Mesenchymal stem cell (in vitro differentiated cells and primary cell): ENCODE measurements at regions not wholly inside any gene's neighbourhood (a gene's known extent, or its start where the extent isn't known, plus 50 kb on each side); places are given as distances from the start of the nearest gene placed in this dataset.

Source experiments
- DNase-seq: peaks from one replicate; pipeline ENCODE4 v3.0.0-alpha.2; 2013
- H2AFZ ChIP-seq: one replicate; pipeline ENCODE4 v1.6.1; 2013; ENCODE audit warnings: low read depth, mild to moderate bottlenecking, control low read depth, inconsistent platforms, low read length, moderate library complexity
- H2AK5ac ChIP-seq: 2 replicates; pipeline ENCODE4 v1.6.1; 2013; ENCODE audit warnings: low read length, moderate library complexity, mild to moderate bottlenecking, inconsistent platforms; ENCODE audit not compliant: severe bottlenecking
- H2BK120ac ChIP-seq: one replicate; pipeline ENCODE4 v1.6.1; 2013; ENCODE audit warnings: low read depth, mild to moderate bottlenecking, inconsistent platforms, low read length, moderate library complexity
- H2BK12ac ChIP-seq, 2 experiments: one replicate each; pipeline ENCODE4 v1.6.1; 2013; ENCODE audit warnings: inconsistent platforms in 2 of 2, low read length in 2 of 2, mild to moderate bottlenecking in 2 of 2, moderate library complexity in 2 of 2, control low read depth in 1 of 2
- H2BK15ac ChIP-seq: one replicate; pipeline ENCODE4 v1.6.1; 2013; ENCODE audit warnings: mild to moderate bottlenecking, low read depth, inconsistent platforms; ENCODE audit not compliant: poor library complexity, severe bottlenecking
- H2BK5ac ChIP-seq: 2 replicates; pipeline ENCODE4 v1.6.1; 2013; ENCODE audit warnings: low read depth, mild to moderate bottlenecking, low read length, control low read depth, inconsistent platforms; ENCODE audit not compliant: poor library complexity, severe bottlenecking
- H3K14ac ChIP-seq, 2 experiments: one replicate each; pipeline ENCODE4 v1.6.1; 2013; ENCODE audit warnings: inconsistent platforms in 2 of 2, low read length in 2 of 2, control low read depth in 1 of 2, mild to moderate bottlenecking in 1 of 2, moderate library complexity in 1 of 2
- H3K18ac ChIP-seq, 2 experiments: one replicate each; pipeline ENCODE4 v1.6.1; 2013; ENCODE audit warnings: inconsistent platforms in 2 of 2, low read length in 2 of 2, control low read depth in 1 of 2, low read depth in 1 of 2, mild to moderate bottlenecking in 1 of 2
- H3K23ac ChIP-seq, 2 experiments: one replicate each; pipeline ENCODE4 v1.6.1; 2013; ENCODE audit warnings: inconsistent platforms in 2 of 2, low read length in 2 of 2, mild to moderate bottlenecking in 2 of 2, moderate library complexity in 2 of 2, control low read depth in 1 of 2
- H3K27ac ChIP-seq: 2 replicates; pipeline ENCODE4 v1.5.1; 2013; ENCODE audit warnings: mild to moderate bottlenecking, moderate library complexity, low read length, control low read depth, inconsistent platforms; ENCODE audit not compliant: poor library complexity, severe bottlenecking
- H3K27me3 ChIP-seq, 2 experiments: 2 replicates each; pipeline versions ENCODE4 v1.6.1 to v1.7.0; 2013; ENCODE audit warnings: low read length in 2 of 2, mild to moderate bottlenecking in 2 of 2, moderate library complexity in 2 of 2, control low read depth in 1 of 2, inconsistent platforms in 1 of 2; ENCODE audit not compliant: control insufficient read depth in 1 of 2, insufficient read depth in 1 of 2
- H3K36me3 ChIP-seq, 2 experiments: 2 replicates each; pipeline versions ENCODE4 v1.6.1 to v1.7.0; 2013; ENCODE audit warnings: low read length in 2 of 2, control low read depth in 1 of 2, inconsistent platforms in 1 of 2, low read depth in 1 of 2, mild to moderate bottlenecking in 1 of 2; ENCODE audit not compliant: insufficient read depth in 2 of 2, control insufficient read depth in 1 of 2
- H3K4ac ChIP-seq, 2 experiments: one replicate each; pipeline ENCODE4 v1.6.1; 2013; ENCODE audit warnings: inconsistent platforms in 2 of 2, low read length in 2 of 2, mild to moderate bottlenecking in 2 of 2, moderate library complexity in 2 of 2, control low read depth in 1 of 2, low read depth in 1 of 2
- H3K4me1 ChIP-seq: 2 replicates; pipeline ENCODE4 v1.6.1; 2013; ENCODE audit warnings: low read depth, low read length, control low read depth; ENCODE audit not compliant: control insufficient read depth, insufficient read depth
- H3K4me2 ChIP-seq: 2 replicates; pipeline ENCODE4 v1.6.1; 2013; ENCODE audit warnings: low read length, mild to moderate bottlenecking, inconsistent platforms; ENCODE audit not compliant: poor library complexity, severe bottlenecking
- H3K4me3 ChIP-seq, 2 experiments: 2 replicates each; pipeline versions ENCODE4 v1.5.1 to v1.7.0; 2013; ENCODE audit warnings: low read length in 2 of 2, mild to moderate bottlenecking in 2 of 2, control low read depth in 1 of 2, low read depth in 1 of 2; ENCODE audit not compliant: insufficient read depth in 1 of 2
- H3K79me1 ChIP-seq: replicated peaks from 2 replicates; pipeline ENCODE4 v1.6.1; 2013; ENCODE audit warnings: mild to moderate bottlenecking, control low read depth, low read length, inconsistent platforms; ENCODE audit not compliant: poor library complexity, severe bottlenecking
- H3K9ac ChIP-seq: 2 replicates; pipeline ENCODE4 v1.7.0; 2013; ENCODE audit warnings: mild to moderate bottlenecking, low read length, moderate library complexity
- H3K9me3 ChIP-seq: 2 replicates; pipeline ENCODE4 v1.7.0; 2013; ENCODE audit warnings: mild to moderate bottlenecking, low read length; ENCODE audit not compliant: control insufficient read depth
- H4K8ac ChIP-seq: one replicate; pipeline ENCODE4 v1.6.1; 2013; ENCODE audit warnings: inconsistent platforms, mild to moderate bottlenecking, low read length, moderate library complexity
- H4K91ac ChIP-seq: one replicate; pipeline ENCODE4 v1.6.1; 2013; ENCODE audit warnings: mild to moderate bottlenecking, low read length, inconsistent platforms
- WGBS: methylation state at CpG from one replicate; pipeline ENCODE4 v1.1.7; 2013; ENCODE audit warnings: mixed read lengths; 5-methylcytosine and 5-hydroxymethylcytosine counted together

GRCh38 chr6:67986694-67987232, 648.3 kb upstream of the ADGRB3 start:
- no peaks in the 10 kb centered on the region for H3K79me1 ChIP-seq
- no peak overlapping the region for H3K27ac ChIP-seq
- H4K91ac ChIP-seq = no peak overlapping the region
- H2BK5ac ChIP-seq = no peak overlapping the region
- no peak overlapping the region for H4K8ac ChIP-seq
- H2BK120ac ChIP-seq = no peak overlapping the region
- no peak overlapping the region for H2BK12ac ChIP-seq
- no peak overlapping the region for H3K14ac ChIP-seq
- H3K9ac ChIP-seq = no peak overlapping the region
- DNase-seq = peak; percentile 21
- no peak overlapping the region for H3K4me3 ChIP-seq
- no peak overlapping the region for H2AFZ ChIP-seq
- H3K4me2 ChIP-seq = no peak overlapping the region
- no peak overlapping the region for H3K18ac ChIP-seq
- H3K27me3 ChIP-seq = no peaks in the 10 kb centered on the region
- H3K36me3 ChIP-seq = no peaks in the 10 kb centered on the region
- no peak overlapping the region for H2AK5ac ChIP-seq
- H2BK15ac ChIP-seq = no peak overlapping the region
- no peaks in the 10 kb centered on the region for H3K4me1 ChIP-seq
- no peak overlapping the region for H3K4ac ChIP-seq
- no peak overlapping the region for H3K23ac ChIP-seq
- H3K9me3 ChIP-seq = peaks cover 3% of the 10 kb centered on the region

GRCh38 chr6:67976486-67976885, 658.6 kb upstream of the ADGRB3 start:
- Histone ChIP-seq H3K18ac (no peak overlapping the region), H2BK12ac (no peak overlapping the region), H4K91ac (no peak overlapping the region), H3K4me1 (no peaks in the 10 kb centered on the region), H4K8ac (no peak overlapping the region), H2AK5ac (no peak overlapping the region), H2BK120ac (no peak overlapping the region), H3K4ac (no peak overlapping the region), H3K36me3 (no peaks in the 10 kb centered on the region), H3K23ac (no peak overlapping the region), H3K79me1 (no peaks in the 10 kb centered on the region), H3K4me2 (no peak overlapping the region), H3K9ac (no peak overlapping the region), H3K27ac (no peak overlapping the region), H3K9me3 (no peaks in the 10 kb centered on the region), H3K4me3 (no peak overlapping the region), H3K27me3 (no peaks in the 10 kb centered on the region), H2AFZ (no peak overlapping the region), H2BK5ac (no peak overlapping the region), H2BK15ac (no peak overlapping the region), H3K14ac (no peak overlapping the region)
- DNase-seq = no peak
- WGBS = 100% methylated on average over 2 of the region's 2 CpGs

GRCh38 chr6:67974931-67975330, 660.2 kb upstream of the ADGRB3 start:
- no peak overlapping the region for H2BK12ac ChIP-seq
- H4K91ac ChIP-seq = no peak overlapping the region
- no peaks in the 10 kb centered on the region for H3K79me1 ChIP-seq
- H3K27me3 ChIP-seq = no peaks in the 10 kb centered on the region
- no peaks in the 10 kb centered on the region for H3K36me3 ChIP-seq
- no peak overlapping the region for H3K4me3 ChIP-seq
- no peak overlapping the region for H4K8ac ChIP-seq
- H3K4me2 ChIP-seq = no peak overlapping the region
- H2BK120ac ChIP-seq = no peak overlapping the region
- no peak overlapping the region for H3K18ac ChIP-seq
- H2BK5ac ChIP-seq = no peak overlapping the region
- no peak for DNase-seq
- H3K4ac ChIP-seq = no peak overlapping the region
- H3K14ac ChIP-seq = no peak overlapping the region
- no peak overlapping the region for H3K9ac ChIP-seq
- H3K23ac ChIP-seq = no peak overlapping the region
- no peak overlapping the region for H2AFZ ChIP-seq
- no peak overlapping the region for H2BK15ac ChIP-seq
- no peak overlapping the region for H2AK5ac ChIP-seq
- no peaks in the 10 kb centered on the region for H3K9me3 ChIP-seq
- no peaks in the 10 kb centered on the region for H3K4me1 ChIP-seq
- H3K27ac ChIP-seq = no peak overlapping the region

GRCh38 chr6:67971812-67972211, 663.3 kb upstream of the ADGRB3 start:
- Histone ChIP-seq H3K14ac (no peak overlapping the region), H4K8ac (no peak overlapping the region), H2BK5ac (no peak overlapping the region), H3K36me3 (no peaks in the 10 kb centered on the region), H3K9ac (no peak overlapping the region), H2BK12ac (no peak overlapping the region), H2AK5ac (no peak overlapping the region), H3K4me2 (no peak overlapping the region), H3K9me3 (no peaks in the 10 kb centered on the region), H4K91ac (no peak overlapping the region), H2AFZ (no peak overlapping the region), H2BK15ac (no peak overlapping the region), H3K4me1 (no peaks in the 10 kb centered on the region), H2BK120ac (no peak overlapping the region), H3K18ac (no peak overlapping the region), H3K27ac (no peak overlapping the region), H3K4me3 (no peak overlapping the region), H3K79me1 (no peaks in the 10 kb centered on the region), H3K23ac (no peak overlapping the region), H3K4ac (no peak overlapping the region), H3K27me3 (no peaks in the 10 kb centered on the region)
- DNase-seq = no peak
- WGBS = no CpG with 5 or more reads among the region's 1 CpG
